GM19438 (cell line): ENCODE measurements at regions not wholly inside any gene's neighbourhood (a gene's known extent, or its start where the extent isn't known, plus 50 kb on each side); places are given as distances from the start of the nearest gene placed in this dataset.
"Not testable (repeated sequence)": the region's sequence is repeated elsewhere in the genome, so short reads cannot be mapped to it uniquely, and the experiment has no call there.

Experiments used
- ATAC-seq: cut with Tn5 transposase; IDR thresholded peaks from one replicate; pipeline ENCODE4 v1.9.1; 2021; ENCODE audit warnings: low read depth; ENCODE audit not compliant: unreplicated experiment

GRCh38 chr2:144042751-144043150 lies 477.2 kb downstream of the ZEB2 start:
- ATAC-seq = no peak

- ATAC-seq = no peak
Measured at GRCh38 chr2:144041612-144042011, 478.3 kb downstream of the ZEB2 start.

GRCh38 chr2:144040834-144041233 lies 479.1 kb downstream of the ZEB2 start:
- no peak for ATAC-seq

- ATAC-seq = no peak
Measured at GRCh38 chr2:144032566-144032965, 487.4 kb downstream of the ZEB2 start.

- ATAC-seq = no peak
Measured at GRCh38 chr2:144030791-144031190, 489.1 kb downstream of the ZEB2 start.

GRCh38 chr2:144027593-144027992 lies 492.3 kb downstream of the ZEB2 start:
- ATAC-seq = no peak

GRCh38 chr2:144026753-144027152 lies 493.2 kb downstream of the ZEB2 start:
- no peak for ATAC-seq

GRCh38 chr2:144020047-144020446 lies 499.9 kb downstream of the ZEB2 start:
- ATAC-seq = no peak

GRCh38 chr2:144015655-144016245 lies 504.2 kb downstream of the ZEB2 start:
- ATAC-seq = no peak

- ATAC-seq = no peak
Measured at GRCh38 chr2:144015036-144015435, 504.9 kb downstream of the ZEB2 start.

GRCh38 chr2:144014103-144014502 lies 505.8 kb downstream of the ZEB2 start:
- ATAC-seq = no peak

GRCh38 chr2:144012304-144012703 lies 507.6 kb downstream of the ZEB2 start:
- no peak for ATAC-seq

GRCh38 chr2:144011553-144011952 lies 508.4 kb downstream of the ZEB2 start:
- no peak for ATAC-seq

GRCh38 chr2:144011098-144011497 lies 508.8 kb downstream of the ZEB2 start:
- ATAC-seq = no peak

- no peak for ATAC-seq
Measured at GRCh38 chr2:144010096-144010836, 509.7 kb downstream of the ZEB2 start.

GRCh38 chr2:144006139-144006538 lies 513.8 kb downstream of the ZEB2 start:
- no peak for ATAC-seq

- no peak for ATAC-seq
Measured at GRCh38 chr2:144004742-144005141, 515.2 kb downstream of the ZEB2 start.

GRCh38 chr2:144003460-144004075 lies 516.4 kb downstream of the ZEB2 start:
- no peak for ATAC-seq

- ATAC-seq = no peak
Measured at GRCh38 chr2:143996974-143997373, 522.9 kb downstream of the ZEB2 start.

GRCh38 chr2:143994961-143995360 lies 525.0 kb downstream of the ZEB2 start:
- ATAC-seq = no peak

- ATAC-seq = not testable (repeated sequence)
Measured at GRCh38 chr2:143991596-143991995, 528.3 kb downstream of the ZEB2 start.

GRCh38 chr2:143988082-143988481 lies 531.8 kb downstream of the ZEB2 start:
- ATAC-seq = no peak
